ENCODE measurements at regions not wholly inside any gene's neighbourhood (a gene's known extent, or its start where the extent isn't known, plus 50 kb on each side); places are given as distances from the start of the nearest gene placed in this dataset.
"Not testable (repeated sequence)": the region's sequence is repeated elsewhere in the genome, so short reads cannot be mapped to it uniquely, and the experiment has no call there.

DNA sequence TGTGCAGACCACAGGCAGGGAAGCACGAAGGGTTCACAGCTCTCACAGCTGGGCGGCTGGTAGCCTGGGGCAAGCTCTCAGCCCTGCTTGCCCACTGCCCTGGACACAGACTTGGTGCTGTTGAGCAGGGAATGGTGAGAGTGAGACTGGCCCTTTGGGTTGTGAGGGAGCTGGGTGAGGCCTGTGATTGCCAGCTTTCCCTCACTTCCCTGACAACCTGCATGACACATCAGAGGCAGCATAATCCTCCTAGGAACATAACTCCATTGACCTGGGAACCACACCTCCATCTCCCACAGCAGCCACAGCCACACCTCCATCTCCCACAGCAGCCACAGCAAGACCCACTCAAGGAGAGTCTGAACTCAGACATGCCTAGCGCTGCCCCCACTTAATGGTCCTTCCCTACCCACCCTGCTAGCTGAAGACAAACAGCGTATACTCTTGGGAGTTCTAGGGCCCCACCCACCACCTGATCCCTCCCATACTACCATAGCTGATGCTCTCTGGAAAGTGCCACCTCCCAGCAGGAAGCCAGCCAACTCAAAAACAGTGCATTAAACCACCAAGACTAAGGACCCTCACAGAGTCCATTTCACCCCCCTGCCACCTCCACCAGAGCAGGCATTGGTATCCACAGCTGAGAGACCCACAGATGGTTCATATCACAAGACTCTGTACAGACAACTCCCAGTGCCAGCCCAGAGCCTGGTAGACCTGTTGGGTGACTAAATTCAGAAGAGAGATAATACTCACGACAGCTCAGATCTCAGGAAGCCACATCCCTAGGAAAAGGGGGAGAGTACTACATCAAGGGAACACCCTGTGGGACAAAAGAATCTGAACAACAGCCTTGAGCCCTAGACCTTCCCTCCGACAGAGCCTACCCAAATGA lies 60.2 kb upstream of the PRSS3 start:
- not testable (repeated sequence) for DNase-seq (ENCODE audit: low spot score); FAIRE-seq

DNA sequence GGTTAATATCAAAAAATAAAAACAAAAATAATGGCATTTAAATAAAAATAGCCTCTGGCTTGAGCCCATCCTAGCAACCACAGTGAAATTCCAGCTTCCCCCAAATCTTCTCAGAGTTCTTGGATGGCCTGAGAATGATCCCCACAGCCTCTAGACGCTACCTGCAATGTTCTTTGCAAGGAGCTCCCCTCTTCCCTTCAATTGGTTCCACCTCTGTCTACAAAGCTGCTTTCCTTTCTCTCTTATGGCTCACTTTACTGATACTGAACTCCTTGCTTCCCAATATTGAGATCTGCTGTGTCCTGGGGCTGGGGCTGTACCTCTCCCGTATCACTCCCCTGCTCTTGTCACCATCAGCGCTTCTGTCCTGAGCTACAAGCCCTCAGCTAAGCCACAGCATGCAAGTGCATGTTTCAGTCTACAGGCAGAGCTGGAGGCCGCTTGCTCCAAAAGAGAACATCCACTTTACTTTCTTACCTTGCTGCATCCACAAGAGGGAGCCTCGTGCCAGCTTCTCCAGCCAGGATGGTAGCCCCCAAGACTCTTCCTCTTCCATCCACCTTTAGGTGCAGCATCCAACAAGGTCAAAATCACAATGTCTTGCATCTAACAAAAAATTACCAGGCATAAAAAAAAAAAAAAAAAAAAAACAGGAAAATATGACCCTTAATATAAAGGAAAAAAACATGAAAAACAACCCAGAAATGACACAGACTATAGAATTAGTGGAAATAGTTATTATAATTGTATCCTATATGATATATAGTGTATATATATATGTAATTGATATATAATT lies 57.4 kb upstream of the PRSS3 start:
- peak; percentile 63 for DNase-seq (ENCODE audit: low spot score)
- peak; percentile 55 for FAIRE-seq

DNA sequence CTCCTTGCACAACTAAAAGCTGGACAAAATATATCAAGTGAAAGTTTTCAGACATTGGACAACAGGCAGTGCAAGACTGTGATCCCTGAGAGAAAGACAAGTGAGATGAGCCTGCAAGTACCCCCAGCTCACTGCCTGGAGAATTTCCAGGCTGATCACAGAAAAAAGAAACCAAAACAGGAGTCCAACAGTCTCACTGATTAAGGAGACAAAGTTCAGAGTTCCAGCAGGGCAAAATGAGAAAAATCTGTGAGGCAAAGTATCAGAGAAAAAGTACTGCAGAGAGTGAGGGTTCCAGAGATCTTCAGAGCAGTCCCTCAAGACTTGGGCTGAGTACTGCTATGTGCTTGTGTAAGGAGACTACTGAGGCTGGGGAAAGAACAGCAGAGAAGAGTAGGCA lies 56.0 kb upstream of the PRSS3 start:
- DNase-seq (ENCODE audit: low spot score): no peak
- FAIRE-seq: no peak

DNA sequence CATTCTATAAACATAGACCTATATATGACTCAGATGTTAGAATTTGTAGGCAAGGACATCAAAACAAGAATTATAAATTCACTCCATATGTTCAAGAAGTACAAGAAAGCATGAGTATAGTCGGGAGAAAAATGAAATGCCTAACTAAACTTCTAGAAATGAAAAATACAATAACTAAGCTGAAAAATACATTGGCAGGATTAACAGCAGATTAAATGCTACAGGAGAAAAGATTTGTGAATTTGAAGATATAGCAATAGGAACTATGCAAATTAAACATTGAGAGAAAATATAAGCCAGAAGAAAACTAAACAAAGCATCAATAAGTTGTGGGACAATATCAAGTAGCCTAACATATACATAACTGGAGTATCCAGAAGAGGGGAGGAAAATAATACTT lies 55.3 kb upstream of the PRSS3 start:
- DNase-seq (ENCODE audit: low spot score) (no peak), FAIRE-seq (no peak)

DNA sequence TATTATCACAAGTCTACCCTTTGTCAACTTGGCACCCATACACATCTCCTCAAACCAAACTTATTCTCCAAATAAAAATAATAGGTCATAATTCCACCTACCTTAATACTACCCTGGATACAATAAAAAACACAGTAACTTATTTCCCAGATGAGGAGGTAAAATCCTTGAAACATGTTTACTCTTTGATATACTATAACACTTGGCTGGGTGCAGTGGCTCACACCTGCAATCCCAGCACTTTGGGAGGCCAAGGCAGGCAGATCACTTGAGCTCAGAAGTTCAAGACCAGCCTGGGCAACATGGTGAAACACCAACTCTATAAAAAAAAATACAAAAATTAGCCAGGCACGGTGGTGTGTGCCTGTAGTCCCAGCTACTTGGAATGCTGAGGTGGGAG lies 54.4 kb upstream of the PRSS3 start:
- DNase-seq (ENCODE audit: low spot score); FAIRE-seq: not testable (repeated sequence)

DNA sequence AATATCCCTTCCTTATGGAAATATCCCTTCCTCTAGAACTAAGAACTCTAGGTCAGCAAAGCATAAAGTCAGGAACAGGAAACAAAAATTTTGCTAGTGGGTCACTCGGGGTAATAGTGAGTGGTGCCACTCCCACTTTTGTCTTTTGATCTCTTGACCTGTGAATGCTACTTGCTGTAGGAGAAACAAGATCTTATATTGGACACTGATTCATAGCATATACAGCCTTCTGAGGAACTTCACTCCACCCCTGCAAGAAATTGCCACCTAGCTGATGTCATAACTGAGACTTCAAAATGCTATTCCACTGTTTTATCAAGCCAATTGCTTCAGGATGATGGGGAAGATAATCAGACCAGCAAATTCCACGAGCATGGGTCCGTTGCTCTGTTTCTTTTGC lies 53.3 kb upstream of the PRSS3 start:
- FAIRE-seq: no peak
- no peak for DNase-seq (ENCODE audit: low spot score)

DNA sequence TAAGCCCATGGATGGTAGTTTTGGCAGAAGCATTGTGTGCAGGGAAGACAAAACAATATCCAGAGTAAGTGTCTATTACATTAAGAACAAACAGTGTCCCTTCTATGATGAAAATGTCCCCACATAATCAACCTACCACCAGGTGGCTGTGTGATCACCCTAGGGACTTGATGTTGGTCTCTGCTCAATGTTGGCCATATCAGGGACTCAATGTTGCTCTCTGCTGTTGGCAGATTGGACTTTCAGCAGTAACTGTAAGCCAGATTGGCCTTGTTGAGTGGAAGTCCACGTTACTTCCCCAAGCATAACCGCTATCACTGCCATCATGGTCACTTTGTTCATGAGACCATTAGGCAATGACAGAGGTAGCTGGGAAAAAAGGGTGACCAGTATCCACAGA lies 52.8 kb upstream of the PRSS3 start:
- DNase-seq (ENCODE audit: low spot score) (no peak), FAIRE-seq (no peak)
